Vagina (tissue), 2 donors: ENCODE measurements at regions not wholly inside any gene's neighbourhood (a gene's known extent, or its start where the extent isn't known, plus 50 kb on each side); places are given as distances from the start of the nearest gene placed in this dataset.

ENCODE experiments used
- DNase-seq, 2 donors: peaks; one replicate each; pipeline ENCODE4 v3.0.0-alpha.2; 2017; ENCODE audit errors: extremely low spot score in 2 of 2
- H3K27ac ChIP-seq: fragments of 200-600 bp; sonication (generic); one replicate; pipeline ENCODE4 v1.5.1; 2019
- H3K27me3 ChIP-seq: fragments of 200-600 bp; sonication (generic); one replicate; pipeline ENCODE4 v1.5.1; 2019
- H3K36me3 ChIP-seq, 2 donors: fragments of 200-600 bp; sonication (generic); one replicate each; pipeline ENCODE4 v1.5.1; 2017 to 2019
- H3K4me1 ChIP-seq: fragments of 200-600 bp; sonication (generic); one replicate; pipeline ENCODE4 v1.5.1; 2019
- H3K4me3 ChIP-seq, 2 donors: fragments of 200-600 bp; sonication (generic); 1 replicate in 1 of 2; 2 replicates in 1 of 2; pipeline ENCODE4 v1.5.1; 2016 to 2019
- H3K9me3 ChIP-seq: fragments of 200-600 bp; sonication (generic); one replicate; pipeline ENCODE4 v1.5.1; 2019
- CTCF ChIP-seq, 3 experiments: fragments of 450-650 bp in 2 of 3; fragments of 200-600 bp in 1 of 3; sonication (generic) in 1 of 3; IDR thresholded peaks; one replicate each; pipeline ENCODE4 v1.5.1; 2017 to 2019; ENCODE audit warnings: antibody characterized with exemption in 3 of 3, mild to moderate bottlenecking in 2 of 3, moderate library complexity in 2 of 3
- POLR2A ChIP-seq, 2 donors: fragments of 450-650 bp; IDR thresholded peaks; one replicate each; pipeline ENCODE4 v1.6.1; 2017; ENCODE audit warnings: antibody characterized with exemption in 2 of 2, mild to moderate bottlenecking in 2 of 2, moderate library complexity in 2 of 2
- POLR2AphosphoS5 ChIP-seq, 2 donors: sonication (generic); formaldehyde crosslinking; IDR thresholded peaks; one replicate each; pipeline ENCODE4 v1.9.0; 2017; ENCODE audit warnings: antibody characterized with exemption in 2 of 2, mild to moderate bottlenecking in 2 of 2, low read depth in 1 of 2; ENCODE audit not compliant: insufficient read depth in 1 of 2
- intact Hi-C: fragments of 100-400 bp; cut with DNase I; formaldehyde crosslinking; loops from one replicate; pipeline ENCODE4 v1.15.1; 2023

- Histone ChIP-seq H3K27me3 (no peaks in the 10 kb centered on the region), H3K36me3 (no peaks in the 10 kb centered on the region), H3K27ac (peak overlapping the region; percentile 78), H3K4me3 (no peak overlapping the region), H3K4me1 (peaks cover 29% of the 10 kb centered on the region), H3K9me3 (no peaks in the 10 kb centered on the region)
- TF ChIP-seq POLR2A (IDR thresholded peaks at IDR 0.05): no peak
- intact Hi-C loops: no loop called here
- no peak for DNase-seq
Observed at GRCh38 chr20:17844133-17844429, 124.5 kb downstream of the SNX5 start.

- H3K4me3 ChIP-seq: no peak overlapping the region
- no peaks in the 10 kb centered on the region for H3K36me3 ChIP-seq
- DNase-seq: no peak
- intact Hi-C loops: no loop called here
- TF ChIP-seq CTCF (IDR thresholded peaks at IDR 0.05): no peak
- TF ChIP-seq POLR2AphosphoS5 (IDR thresholded peaks at IDR 0.05; ENCODE audit: insufficient read depth in 1 of 2, low read depth in 1 of 2): peak in 1 of 2 donors; percentile 20
- no peak for TF ChIP-seq POLR2A (IDR thresholded peaks at IDR 0.05)
- H3K27me3 ChIP-seq: no peaks in the 10 kb centered on the region
- no peaks in the 10 kb centered on the region for H3K9me3 ChIP-seq
- peak overlapping the region; percentile 78 for H3K27ac ChIP-seq
- H3K4me1 ChIP-seq: peaks cover 29% of the 10 kb centered on the region
Observed at GRCh38 chr20:17843246-17844132, 125.1 kb downstream of the SNX5 start.

GRCh38 chr20:17841751-17842215 lies 126.8 kb downstream of the SNX5 start:
- Histone ChIP-seq H3K9me3 (no peaks in the 10 kb centered on the region), H3K36me3 (no peaks in the 10 kb centered on the region), H3K4me3 (no peak overlapping the region), H3K4me1 (peaks cover 29% of the 10 kb centered on the region), H3K27me3 (no peaks in the 10 kb centered on the region), H3K27ac (peak overlapping the region; percentile 78)
- intact Hi-C loops: no loop called here
- TF ChIP-seq POLR2AphosphoS5 (IDR thresholded peaks at IDR 0.05; ENCODE audit: insufficient read depth in 1 of 2, low read depth in 1 of 2) (peak; percentile 37 to 51), CTCF (IDR thresholded peaks at IDR 0.05) (no peak)
- no peak for DNase-seq

GRCh38 chr20:17840423-17840822 lies 128.2 kb downstream of the SNX5 start:
- intact Hi-C loops: no loop called here
- Histone ChIP-seq H3K4me1 (peaks cover 32% of the 10 kb centered on the region), H3K36me3 (no peaks in the 10 kb centered on the region), H3K9me3 (no peaks in the 10 kb centered on the region), H3K27me3 (no peaks in the 10 kb centered on the region), H3K4me3 (no peak overlapping the region), H3K27ac (no peak overlapping the region)
- no peak for DNase-seq
- TF ChIP-seq CTCF (IDR thresholded peaks at IDR 0.05) (no peak), POLR2A (IDR thresholded peaks at IDR 0.05) (no peak), POLR2AphosphoS5 (IDR thresholded peaks at IDR 0.05; ENCODE audit: insufficient read depth in 1 of 2, low read depth in 1 of 2) (no peak)

GRCh38 chr20:17838921-17839320 lies 129.7 kb downstream of the SNX5 start:
- H3K27ac ChIP-seq: no peak overlapping the region
- no peaks in the 10 kb centered on the region for H3K9me3 ChIP-seq
- no peak overlapping the region for H3K4me3 ChIP-seq
- no peak for DNase-seq
- H3K27me3 ChIP-seq: no peaks in the 10 kb centered on the region
- H3K36me3 ChIP-seq: no peaks in the 10 kb centered on the region
- intact Hi-C loops: no loop called here
- peaks cover 37% of the 10 kb centered on the region for H3K4me1 ChIP-seq
- TF ChIP-seq CTCF (IDR thresholded peaks at IDR 0.05) (no peak), POLR2A (IDR thresholded peaks at IDR 0.05) (no peak), POLR2AphosphoS5 (IDR thresholded peaks at IDR 0.05; ENCODE audit: insufficient read depth in 1 of 2, low read depth in 1 of 2) (no peak)
